Lower leg skin (tissue), 3 donors: ENCODE measurements at regions not wholly inside any gene's neighbourhood (a gene's known extent, or its start where the extent isn't known, plus 50 kb on each side); places are given as distances from the start of the nearest gene placed in this dataset.

Experiments
- CTCF ChIP-seq, 3 donors: fragments of 450-650 bp; IDR thresholded peaks; one replicate each; pipeline ENCODE4 v1.5.1; 2016; ENCODE audit warnings: antibody characterized with exemption in 3 of 3, mild to moderate bottlenecking in 3 of 3, moderate library complexity in 2 of 3
- POLR2A ChIP-seq, 2 donors: fragments of 450-650 bp; IDR thresholded peaks; one replicate each; pipeline ENCODE4 v1.6.1; 2016 to 2017; ENCODE audit warnings: antibody characterized with exemption in 2 of 2, mild to moderate bottlenecking in 1 of 2, moderate library complexity in 1 of 2

GRCh38 chr4:155569960-155570515 lies 96.6 kb upstream of the GUCY1A1 start:
- no peak for TF ChIP-seq CTCF (IDR thresholded peaks at IDR 0.05)
- no peak for TF ChIP-seq POLR2A (IDR thresholded peaks at IDR 0.05)
